ENCODE measurements at regions not wholly inside any gene's neighbourhood (a gene's known extent, or its start where the extent isn't known, plus 50 kb on each side); places are given as distances from the start of the nearest gene placed in this dataset.

DNA sequence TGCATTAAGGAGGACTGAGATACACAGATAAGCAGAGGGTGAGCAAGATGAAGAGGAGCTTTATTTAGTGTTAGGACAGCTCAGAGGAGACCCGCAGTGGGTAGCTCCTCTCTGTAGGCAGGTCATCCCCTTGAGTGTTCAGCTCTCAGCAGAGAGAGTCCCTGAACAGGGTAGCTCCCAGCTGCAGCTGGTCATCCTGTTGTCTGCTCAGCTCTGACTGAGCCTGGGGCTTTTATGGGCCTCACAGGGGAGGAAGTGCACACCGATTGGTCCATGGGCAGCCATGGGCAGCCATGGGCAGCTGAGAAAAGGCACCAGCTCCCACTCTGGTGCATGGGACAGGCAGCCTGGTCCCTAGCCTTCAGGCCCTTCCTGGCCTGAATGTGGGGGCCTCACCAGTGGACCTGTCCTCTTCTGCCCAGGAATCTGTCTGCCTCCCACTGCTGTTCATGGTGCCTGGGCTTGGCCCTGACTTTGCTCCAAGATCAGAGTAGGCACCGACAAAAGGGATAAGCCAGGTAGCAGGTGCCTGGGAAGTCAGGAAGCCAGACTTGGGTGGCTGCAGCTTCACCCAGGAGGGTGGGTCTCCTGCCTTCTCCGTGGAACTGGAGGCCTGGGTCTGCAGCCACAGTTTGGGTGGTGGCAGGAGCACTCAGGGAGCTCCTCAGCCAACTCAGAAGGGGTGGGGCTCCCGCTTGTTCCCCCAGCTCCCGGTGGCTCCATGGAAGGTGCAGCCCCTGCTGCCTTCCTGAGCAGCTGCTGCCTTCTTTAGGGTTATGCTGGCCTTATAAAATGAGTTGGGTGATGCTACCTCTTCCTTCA is 54.7 kb downstream of the MYEOV start:
- DNase-seq (ENCODE audit: low spot score in 2 of 2) (no peak), FAIRE-seq (no peak)

GRCh38 chr11:69350040-69350439 is 56.1 kb downstream of the MYEOV start:
- no peak for DNase-seq (ENCODE audit: low spot score in 2 of 2)
- peak; percentile 36 for FAIRE-seq

DNA sequence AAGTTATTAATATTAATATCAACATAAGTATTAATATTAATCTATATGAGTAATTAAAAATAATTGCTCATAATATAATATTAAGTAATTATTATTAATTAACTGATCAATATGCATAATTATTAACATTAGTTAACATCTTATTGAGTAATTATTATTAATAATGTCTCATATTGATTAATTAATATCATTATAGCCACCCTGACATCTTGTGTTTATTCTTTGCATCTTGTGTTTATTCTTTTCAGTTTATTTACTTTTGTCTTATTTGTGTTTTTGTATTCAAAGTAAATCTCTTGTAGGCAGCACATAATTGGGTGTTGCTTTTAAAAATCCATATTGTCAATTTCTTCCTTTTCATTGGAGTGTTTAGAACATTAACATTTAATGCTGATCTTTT is 56.6 kb downstream of the MYEOV start:
- FAIRE-seq (peak; percentile 88), DNase-seq (ENCODE audit: low spot score in 2 of 2) (no peak)

DNA sequence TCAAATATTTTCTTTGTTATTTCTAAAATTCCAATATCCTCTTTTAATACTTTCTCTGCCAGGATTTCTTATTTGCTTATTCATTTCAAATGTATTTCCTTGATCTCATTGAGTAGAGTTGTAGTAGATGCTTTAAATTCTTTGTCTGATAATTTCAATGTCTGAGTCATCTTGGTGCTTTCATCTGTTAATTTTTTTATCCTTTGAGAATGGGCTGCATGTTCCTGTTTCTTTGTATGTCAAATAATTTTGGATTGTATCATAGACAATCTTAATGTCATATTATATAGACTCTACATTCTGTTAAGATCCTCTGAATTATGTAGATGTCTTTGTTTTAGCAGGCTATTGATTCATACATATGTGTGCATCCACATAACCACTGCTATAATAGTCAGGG is 57.5 kb downstream of the MYEOV start:
- FAIRE-seq (no peak), DNase-seq (ENCODE audit: low spot score in 2 of 2) (no peak)

DNA sequence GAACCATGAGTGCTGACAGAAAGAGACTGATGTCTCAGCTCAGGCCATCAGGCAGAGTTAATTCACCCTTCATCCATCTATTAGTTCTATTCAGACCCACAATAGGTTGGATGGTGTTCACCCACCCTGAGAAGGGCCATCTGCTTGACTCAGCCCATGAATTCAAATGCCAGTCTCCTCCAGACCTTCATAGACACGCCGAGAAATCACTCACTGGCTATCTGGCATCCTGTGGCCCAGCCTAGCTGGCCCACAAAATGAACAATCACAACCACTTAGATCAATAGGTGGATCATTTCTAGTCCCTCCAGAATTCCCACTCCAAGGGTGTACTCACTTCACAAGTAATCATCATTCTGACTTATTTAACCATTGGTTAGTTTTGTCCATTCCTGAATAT is 58.2 kb downstream of the MYEOV start:
- DNase-seq (ENCODE audit: low spot score in 2 of 2) (no peak), FAIRE-seq (no peak)

- FAIRE-seq, result no peak
- no peak for DNase-seq (ENCODE audit: low spot score in 2 of 2)
Observed at GRCh38 chr11:69352715-69353319, 58.9 kb downstream of the MYEOV start.

DNA sequence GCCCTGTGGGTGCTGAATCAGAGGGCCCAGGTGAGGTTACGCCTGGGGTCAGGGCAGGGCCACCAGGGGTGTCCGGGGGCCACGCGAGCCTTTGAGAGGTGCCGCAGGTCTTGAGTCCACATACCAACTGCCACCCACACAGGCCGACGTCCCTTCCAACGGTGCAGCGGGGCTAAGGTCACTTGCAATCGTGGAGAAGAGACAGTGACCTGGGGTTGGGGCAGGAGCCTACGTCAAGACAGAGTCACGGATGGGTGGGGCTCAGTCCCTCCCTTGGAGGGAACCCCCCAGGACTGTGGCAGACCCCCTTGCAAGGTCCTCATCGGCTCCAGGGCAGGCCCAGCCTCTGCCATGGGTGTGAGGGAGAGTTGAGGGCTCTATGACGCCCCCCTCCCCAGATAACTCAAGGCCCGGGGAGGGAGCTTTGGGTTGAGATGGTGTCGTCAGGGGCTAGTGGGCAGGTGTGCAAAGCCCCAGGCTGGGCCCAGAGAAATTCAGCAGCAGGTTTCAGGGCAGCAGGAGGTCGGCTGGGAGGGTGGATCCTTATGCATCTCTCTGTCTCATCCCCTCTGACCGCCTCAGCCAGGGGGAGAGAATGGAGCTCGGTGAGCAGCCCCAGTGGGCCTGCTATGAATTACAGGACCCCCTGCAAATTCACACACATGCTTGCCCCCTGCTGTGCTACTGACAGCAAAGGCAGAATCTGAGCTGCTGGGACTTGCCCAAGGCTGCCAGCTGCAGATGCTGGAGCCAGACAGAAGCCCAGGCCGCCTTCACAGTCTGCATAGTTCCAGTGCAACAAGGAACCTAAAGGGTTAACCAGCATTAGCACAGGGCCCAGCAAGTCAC is 60.0 kb downstream of the MYEOV start:
- FAIRE-seq (no peak), DNase-seq (ENCODE audit: low spot score in 2 of 2) (no peak)

DNA sequence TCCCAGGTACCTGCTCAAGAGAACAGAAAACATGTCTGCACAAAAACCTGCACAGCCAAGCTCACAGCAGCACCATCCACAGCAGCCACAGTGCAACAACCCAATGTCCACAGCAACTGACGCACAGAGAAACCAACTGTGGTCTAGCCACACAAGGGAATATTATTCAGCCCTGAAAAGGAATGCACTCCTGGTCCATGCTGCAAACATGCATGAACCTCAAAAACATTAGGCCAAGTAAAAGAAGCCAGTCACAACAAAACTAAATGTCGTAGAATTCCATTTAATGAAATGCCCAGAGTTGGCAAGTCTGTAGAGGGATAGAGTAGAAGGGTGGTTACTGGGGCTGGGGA is 60.6 kb downstream of the MYEOV start:
- no peak for FAIRE-seq
- no peak for DNase-seq (ENCODE audit: low spot score in 2 of 2)

DNA sequence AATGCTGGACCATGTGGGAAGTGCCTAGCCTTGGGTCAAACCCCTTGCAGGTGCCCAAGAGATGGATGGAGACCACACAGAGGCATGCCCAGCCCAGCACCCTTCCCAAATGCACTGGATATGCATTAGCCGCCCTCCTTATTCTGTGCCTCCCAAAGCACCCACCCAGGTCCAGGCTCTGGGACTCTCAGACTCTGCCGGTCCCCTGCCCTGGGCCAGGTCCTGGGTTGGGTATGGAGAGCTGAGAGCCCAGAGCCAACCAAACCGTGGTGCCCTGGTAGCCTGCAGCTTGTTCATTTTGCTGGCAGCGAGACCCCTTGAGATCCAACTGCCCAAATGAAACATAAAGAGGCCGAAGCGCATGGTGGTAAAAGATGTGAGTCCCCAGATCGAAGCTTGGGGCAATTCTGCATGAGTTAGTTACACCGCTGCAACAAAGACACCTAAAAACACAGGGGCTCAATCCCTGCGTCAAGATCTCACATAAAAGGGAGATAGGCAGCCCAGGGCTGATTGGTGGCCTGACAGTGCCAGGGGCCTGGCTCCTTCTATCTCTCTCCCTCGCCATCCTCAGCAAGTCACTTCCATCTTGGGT is 61.5 kb downstream of the MYEOV start:
- no peak for FAIRE-seq
- no peak for DNase-seq (ENCODE audit: low spot score in 2 of 2)

GRCh38 chr11:69355959-69356702 is 62.2 kb downstream of the MYEOV start:
- DNase-seq (ENCODE audit: low spot score in 2 of 2) (no peak), FAIRE-seq (no peak)

DNA sequence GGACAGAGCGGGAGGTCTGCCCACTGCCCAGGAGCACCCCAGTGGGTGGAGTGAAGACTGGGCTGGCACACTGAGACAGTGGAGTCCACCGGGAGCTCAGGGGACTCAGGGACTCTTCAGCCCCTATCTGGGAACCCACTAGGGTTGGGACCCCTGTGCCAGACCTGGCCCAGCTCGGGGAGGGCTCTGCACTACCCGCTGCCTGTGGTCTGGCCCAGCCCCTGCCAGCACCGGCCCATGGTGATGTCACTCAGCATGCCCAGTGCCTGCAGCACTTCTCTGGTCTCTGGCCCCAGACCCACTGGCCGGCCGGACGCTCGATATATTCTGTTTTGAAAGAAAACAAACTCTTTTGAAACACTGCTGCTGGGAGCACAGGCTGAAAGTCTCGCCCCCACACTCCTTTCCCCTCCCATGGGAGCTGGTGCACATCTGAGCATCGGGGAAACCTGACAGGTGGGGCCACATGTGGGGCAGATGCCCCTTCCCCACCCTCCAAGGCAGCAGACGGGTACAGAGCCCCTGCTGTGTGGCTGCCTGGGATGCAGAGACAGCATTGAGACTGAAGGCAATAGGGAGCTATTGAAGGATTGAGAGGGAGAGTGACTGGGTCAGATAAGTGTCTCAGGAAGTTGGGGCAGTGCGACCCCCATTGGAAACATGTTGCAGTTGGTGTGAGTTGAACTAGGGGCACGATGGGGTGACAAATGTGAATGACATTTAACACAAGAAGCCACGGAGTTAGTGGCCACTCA is 62.9 kb downstream of the MYEOV start:
- DNase-seq (ENCODE audit: low spot score in 2 of 2) (no peak), FAIRE-seq (no peak)

DNA sequence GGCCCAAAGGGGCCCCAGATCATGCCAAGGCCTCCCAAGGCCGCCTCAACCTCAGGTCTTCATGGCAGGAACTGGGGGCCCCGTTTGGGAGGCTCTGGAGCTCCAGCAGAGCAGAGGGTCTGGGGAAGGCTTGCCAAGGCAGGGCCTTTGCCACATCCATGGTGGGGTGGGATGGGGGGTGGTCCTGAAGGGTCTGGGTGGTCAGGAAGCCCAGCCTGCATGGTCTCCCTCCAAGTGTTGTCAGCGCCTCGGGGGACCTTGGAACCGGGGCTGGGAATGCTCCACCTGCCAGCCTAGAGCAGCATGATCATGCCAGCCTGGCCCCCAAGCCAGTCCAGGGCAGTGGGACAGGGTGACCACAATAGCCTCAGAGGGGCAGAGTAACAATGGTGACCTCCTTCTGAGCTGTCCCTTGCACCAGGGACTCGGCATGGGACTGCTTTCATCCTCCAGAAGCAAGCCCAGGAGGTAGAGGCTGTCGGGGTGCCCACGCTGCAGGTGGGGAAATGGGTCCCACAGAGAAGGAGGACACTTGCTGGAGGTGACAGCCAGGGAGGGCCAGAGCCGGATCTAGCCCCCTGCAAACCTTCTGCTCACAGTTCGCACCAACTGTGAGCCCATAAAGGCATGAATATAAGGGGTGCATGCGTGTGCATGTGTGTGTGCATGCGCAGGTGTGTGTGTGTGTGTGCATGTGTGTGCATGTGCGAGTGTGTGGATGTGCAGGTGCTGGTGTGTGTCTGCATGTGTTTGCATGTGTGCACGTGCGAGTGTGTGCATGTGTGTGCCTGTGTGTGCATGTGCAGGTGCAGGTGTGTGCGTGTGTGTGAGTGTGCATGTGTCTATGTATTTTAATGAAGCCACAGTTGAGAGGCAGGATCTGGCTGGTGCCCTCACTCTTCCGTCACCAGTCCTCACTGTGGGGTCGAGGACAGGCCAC is 63.8 kb downstream of the MYEOV start:
- DNase-seq (ENCODE audit: low spot score in 2 of 2) (no peak), FAIRE-seq (no peak)

DNA sequence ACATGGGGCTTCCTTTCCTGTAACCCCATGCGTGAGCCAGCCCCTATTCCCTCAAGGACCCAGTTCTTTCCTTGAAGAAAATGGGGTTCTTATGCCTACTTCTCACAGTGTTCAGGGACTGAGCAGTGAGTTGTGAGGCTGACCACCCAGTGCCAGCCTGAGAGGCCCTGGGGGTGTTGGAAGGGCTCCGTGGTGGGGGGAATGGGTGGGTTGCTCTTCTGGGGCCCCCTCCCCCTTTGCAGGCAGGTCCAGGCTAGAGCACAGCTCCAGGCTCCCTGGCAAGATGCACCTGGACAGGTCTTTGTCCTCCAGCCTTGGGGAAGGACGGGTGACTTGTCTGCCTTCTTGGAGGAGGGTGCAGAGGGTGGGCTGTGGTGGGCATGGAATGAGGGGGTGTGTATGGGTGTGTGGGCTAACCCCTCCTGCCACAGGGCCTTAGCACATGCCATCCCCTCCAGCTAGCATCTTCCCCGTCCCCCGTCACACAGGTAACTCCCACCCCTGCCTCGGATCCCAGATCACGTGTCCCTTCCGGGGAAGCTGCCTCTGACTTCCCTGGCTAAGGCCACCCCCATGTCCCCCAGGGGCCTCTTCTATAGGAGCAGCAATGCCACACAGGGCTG is 64.6 kb downstream of the MYEOV start:
- DNase-seq (ENCODE audit: low spot score in 2 of 2), result no peak
- FAIRE-seq, result no peak

GRCh38 chr11:69359735-69360480 is 66.0 kb downstream of the MYEOV start:
- DNase-seq (ENCODE audit: low spot score in 2 of 2) (no peak), FAIRE-seq (no peak)

GRCh38 chr11:69360606-69361005 is 66.7 kb downstream of the MYEOV start:
- DNase-seq (ENCODE audit: low spot score in 2 of 2), result no peak
- no peak for FAIRE-seq

- DNase-seq (ENCODE audit: low spot score in 2 of 2) (no peak), FAIRE-seq (no peak)
Observed at GRCh38 chr11:69361048-69361447, 67.1 kb downstream of the MYEOV start.

DNA sequence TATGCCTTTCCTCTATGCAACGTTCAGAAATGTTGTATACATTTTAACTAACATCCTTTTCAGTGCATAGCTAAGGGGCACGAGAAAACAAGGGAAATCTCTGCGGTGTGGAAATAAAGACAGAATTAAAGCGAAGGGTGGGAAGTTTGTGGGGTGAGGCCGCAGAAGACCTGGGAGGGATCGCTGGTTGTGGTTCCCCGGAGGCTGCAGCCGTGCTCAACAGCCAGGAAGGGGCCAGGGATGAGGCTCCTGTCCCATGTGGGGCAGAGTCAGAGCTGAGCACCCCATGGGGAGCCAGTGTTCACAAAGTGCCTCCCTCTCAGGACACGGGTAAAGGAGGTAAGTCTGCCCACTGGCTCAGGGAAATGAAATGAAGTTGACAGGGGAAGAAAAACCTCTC is 67.5 kb downstream of the MYEOV start:
- no peak for FAIRE-seq
- no peak for DNase-seq (ENCODE audit: low spot score in 2 of 2)

Data from frontal cortex (tissue), 3 donors.